ENCODE measurements at regions not wholly inside any gene's neighbourhood (a gene's known extent, or its start where the extent isn't known, plus 50 kb on each side); places are given as distances from the start of the nearest gene placed in this dataset.

- TF ChIP-seq CTCF (IDR thresholded peaks at IDR 0.05): no peak
These were observed 490.1 kb upstream of the REG3G start for GRCh38 chr2:78535395-78535794.

- TF ChIP-seq CTCF (IDR thresholded peaks at IDR 0.05): no peak
These were observed 487.2 kb upstream of the REG3G start for GRCh38 chr2:78538322-78538721.

- no peak for TF ChIP-seq CTCF (IDR thresholded peaks at IDR 0.05)
These were observed 485.2 kb upstream of the REG3G start for GRCh38 chr2:78540255-78540654.

DNA sequence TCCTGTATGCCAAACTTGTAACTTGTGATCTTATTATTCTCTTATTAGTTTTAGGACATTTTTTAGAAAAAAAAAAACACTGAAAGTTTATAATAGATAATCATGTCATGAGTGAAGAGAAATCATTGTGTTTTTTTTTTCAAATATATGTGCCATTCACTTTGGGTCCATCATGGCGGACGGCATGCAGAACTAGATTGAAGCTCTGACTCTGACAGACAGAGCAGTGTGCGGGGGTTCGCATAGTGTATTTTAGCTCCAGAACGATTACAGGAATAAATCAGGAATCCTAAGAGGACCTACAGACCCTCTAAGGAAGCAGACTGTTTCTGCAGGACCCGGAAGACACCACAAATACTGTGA, 484.4 kb upstream of the REG3G start:
- no peak for TF ChIP-seq CTCF (IDR thresholded peaks at IDR 0.05)

DNA sequence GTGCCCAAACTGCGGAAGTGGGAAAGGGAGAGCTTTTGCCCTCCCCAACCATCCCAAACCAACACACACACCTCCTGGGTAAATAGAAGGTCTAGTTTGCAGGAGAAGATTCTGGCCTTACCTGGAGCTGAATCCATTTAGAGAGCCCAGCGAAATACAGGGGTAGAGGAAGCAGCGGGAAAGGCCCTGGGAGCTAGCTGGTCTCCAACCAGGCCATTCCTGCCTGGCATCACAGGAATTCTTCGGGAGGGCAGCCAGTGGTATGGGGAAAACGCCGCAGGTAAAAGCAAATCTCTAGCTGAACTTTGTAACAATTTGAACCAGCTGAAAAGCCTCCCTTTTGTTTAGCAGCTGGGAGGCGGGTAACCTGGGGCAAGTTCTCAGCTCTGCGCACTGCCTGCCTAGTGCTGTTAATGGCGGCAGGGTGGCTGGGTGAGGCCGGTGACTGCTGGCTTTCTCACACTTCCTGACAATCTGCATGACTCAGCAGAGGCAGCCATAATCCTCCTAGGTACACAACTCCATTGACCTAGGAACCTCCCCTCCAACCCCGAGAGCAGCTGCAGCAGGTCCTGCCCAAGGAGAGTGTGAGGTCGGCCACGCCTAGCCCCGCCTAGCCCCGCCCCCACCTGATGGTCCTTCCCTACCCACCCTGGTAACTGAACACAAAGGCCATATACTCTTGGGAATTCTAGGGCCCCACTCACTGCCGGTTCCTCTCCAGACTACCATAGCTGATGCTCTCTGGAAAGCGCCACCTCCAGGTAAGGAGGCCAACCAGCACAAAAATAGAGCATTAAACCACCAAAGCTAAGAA, 483.8 kb upstream of the REG3G start:
- no peak for TF ChIP-seq CTCF (IDR thresholded peaks at IDR 0.05)

DNA sequence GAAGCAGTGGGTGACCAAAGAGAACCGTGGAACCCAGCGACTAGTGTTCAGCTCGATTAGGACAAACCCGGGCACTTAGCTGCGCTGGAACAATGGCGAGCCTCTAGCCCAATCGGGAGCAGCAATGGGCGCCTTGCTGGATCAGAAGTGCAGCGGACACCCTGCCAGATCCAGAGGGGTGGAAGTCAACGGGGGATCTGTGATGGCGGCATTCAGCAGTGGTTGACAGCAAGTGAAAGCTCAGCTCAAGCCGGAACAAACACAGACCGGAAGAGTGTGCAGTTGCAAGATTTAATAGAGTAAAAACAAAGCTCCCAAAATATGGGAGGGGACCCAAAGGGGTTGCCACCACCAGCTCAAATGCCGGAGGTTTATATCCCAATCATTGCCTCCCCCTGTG, 478.7 kb upstream of the REG3G start:
- no peak for TF ChIP-seq CTCF (IDR thresholded peaks at IDR 0.05)

GRCh38 chr2:78549766-78550165, 475.7 kb upstream of the REG3G start:
- TF ChIP-seq CTCF (IDR thresholded peaks at IDR 0.05): no peak

Measured in LNCAP (cell line).